ENCODE measurements at regions not wholly inside any gene's neighbourhood (a gene's known extent, or its start where the extent isn't known, plus 50 kb on each side); places are given as distances from the start of the nearest gene placed in this dataset.

DNA sequence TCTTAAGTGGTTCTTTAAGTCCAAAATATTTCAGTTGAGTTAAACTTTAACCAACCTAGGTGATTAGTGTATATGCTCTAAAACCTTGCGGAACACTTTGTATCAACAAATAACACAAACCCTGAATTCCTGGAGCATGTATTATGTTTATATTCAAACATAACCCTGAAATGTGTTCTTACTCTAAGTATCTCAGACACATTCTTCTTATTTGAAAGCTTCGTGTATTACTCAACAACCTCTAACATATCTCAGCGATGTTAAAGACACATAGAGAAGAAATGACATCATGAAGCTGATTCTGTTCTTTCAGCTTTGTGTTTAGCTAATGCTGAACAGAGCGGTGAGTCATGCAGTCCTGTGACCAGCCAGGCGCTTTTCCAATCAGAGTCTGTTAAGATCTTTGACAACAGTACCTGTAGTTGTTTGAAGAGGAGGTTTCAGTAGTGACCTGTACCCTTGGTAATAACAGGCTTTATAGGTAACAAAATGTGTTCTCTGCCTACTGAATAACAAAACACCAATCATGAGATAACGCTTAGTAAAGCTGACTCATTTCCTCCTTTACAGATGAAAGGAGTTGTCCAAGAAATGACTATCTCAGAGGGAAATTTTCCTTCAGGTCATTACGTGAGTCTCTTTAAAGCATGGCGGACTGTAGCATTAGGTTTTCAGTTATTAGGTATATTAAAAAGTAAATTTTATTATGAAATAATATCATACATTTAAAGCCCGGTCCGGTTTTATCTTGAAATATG is 67.3 kb upstream of the KLF6 start (continued):
- TF ChIP-seq, protein P1, sequence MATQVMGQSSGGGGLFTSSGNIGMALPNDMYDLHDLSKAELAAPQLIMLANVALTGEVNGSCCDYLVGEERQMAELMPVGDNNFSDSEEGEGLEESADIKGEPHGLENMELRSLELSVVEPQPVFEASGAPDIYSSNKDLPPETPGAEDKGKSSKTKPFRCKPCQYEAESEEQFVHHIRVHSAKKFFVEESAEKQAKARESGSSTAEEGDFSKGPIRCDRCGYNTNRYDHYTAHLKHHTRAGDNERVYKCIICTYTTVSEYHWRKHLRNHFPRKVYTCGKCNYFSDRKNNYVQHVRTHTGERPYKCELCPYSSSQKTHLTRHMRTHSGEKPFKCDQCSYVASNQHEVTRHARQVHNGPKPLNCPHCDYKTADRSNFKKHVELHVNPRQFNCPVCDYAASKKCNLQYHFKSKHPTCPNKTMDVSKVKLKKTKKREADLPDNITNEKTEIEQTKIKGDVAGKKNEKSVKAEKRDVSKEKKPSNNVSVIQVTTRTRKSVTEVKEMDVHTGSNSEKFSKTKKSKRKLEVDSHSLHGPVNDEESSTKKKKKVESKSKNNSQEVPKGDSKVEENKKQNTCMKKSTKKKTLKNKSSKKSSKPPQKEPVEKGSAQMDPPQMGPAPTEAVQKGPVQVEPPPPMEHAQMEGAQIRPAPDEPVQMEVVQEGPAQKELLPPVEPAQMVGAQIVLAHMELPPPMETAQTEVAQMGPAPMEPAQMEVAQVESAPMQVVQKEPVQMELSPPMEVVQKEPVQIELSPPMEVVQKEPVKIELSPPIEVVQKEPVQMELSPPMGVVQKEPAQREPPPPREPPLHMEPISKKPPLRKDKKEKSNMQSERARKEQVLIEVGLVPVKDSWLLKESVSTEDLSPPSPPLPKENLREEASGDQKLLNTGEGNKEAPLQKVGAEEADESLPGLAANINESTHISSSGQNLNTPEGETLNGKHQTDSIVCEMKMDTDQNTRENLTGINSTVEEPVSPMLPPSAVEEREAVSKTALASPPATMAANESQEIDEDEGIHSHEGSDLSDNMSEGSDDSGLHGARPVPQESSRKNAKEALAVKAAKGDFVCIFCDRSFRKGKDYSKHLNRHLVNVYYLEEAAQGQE (tag by site-specific recombination; IDR thresholded peaks at IDR 0.05), result no peak
- TF ChIP-seq, protein P2, sequence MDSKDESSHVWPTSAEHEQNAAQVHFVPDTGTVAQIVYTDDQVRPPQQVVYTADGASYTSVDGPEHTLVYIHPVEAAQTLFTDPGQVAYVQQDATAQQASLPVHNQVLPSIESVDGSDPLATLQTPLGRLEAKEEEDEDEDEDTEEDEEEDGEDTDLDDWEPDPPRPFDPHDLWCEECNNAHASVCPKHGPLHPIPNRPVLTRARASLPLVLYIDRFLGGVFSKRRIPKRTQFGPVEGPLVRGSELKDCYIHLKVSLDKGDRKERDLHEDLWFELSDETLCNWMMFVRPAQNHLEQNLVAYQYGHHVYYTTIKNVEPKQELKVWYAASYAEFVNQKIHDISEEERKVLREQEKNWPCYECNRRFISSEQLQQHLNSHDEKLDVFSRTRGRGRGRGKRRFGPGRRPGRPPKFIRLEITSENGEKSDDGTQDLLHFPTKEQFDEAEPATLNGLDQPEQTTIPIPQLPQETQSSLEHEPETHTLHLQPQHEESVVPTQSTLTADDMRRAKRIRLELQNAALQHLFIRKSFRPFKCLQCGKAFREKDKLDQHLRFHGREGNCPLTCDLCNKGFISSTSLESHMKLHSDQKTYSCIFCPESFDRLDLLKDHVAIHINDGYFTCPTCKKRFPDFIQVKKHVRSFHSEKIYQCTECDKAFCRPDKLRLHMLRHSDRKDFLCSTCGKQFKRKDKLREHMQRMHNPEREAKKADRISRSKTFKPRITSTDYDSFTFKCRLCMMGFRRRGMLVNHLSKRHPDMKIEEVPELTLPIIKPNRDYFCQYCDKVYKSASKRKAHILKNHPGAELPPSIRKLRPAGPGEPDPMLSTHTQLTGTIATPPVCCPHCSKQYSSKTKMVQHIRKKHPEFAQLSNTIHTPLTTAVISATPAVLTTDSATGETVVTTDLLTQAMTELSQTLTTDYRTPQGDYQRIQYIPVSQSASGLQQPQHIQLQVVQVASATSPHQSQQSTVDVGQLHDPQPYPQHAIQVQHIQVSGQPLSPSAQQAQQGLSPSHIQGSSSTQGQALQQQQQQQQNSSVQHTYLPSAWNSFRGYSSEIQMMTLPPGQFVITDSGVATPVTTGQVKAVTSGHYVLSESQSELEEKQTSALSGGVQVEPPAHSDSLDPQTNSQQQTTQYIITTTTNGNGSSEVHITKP (tag by site-specific recombination; IDR thresholded peaks at IDR 0.05), result no peak
- TF ChIP-seq CTCF (tag by site-specific recombination; IDR thresholded peaks at IDR 0.05) (no peak), ZNF433 (tag by site-specific recombination; IDR thresholded peaks at IDR 0.05; ENCODE audit: low read depth) (no peak), PRDM2 (tag by site-specific recombination; IDR thresholded peaks at IDR 0.05; ENCODE audit: borderline replicate concordance) (no peak), ZNF239 (tag by site-specific recombination; IDR thresholded peaks at IDR 0.05) (no peak), ZXDB (tag by site-specific recombination; IDR thresholded peaks at IDR 0.05) (0 out of 2 replicates have a peak, but pooled peaks have one; percentile 63), ZNF510 (tag by site-specific recombination; IDR thresholded peaks at IDR 0.05; ENCODE audit: insufficient replicate concordance) (no peak), WT1 (tag by site-specific recombination; IDR thresholded peaks at IDR 0.05) (peak; percentile 65), YY2 (tag by site-specific recombination; IDR thresholded peaks at IDR 0.05) (no peak), ZNF274 (IDR thresholded peaks at IDR 0.05; ENCODE audit: low read length) (no peak), ZNF274 (tag by site-specific recombination; IDR thresholded peaks at IDR 0.05; ENCODE audit: borderline replicate concordance) (no peak), KLF1 (tag by site-specific recombination; IDR thresholded peaks at IDR 0.05) (no peak), ZNF132 (tag by site-specific recombination; IDR thresholded peaks at IDR 0.05; ENCODE audit: borderline replicate concordance) (no peak), ZNF140 (tag by site-specific recombination; IDR thresholded peaks at IDR 0.05) (no peak), ZNF366 (tag by site-specific recombination; conservative IDR thresholded peaks at IDR 0.05) (peak; percentile 97), ZNF211 (tag by site-specific recombination; IDR thresholded peaks at IDR 0.05; ENCODE audit: low read depth) (no peak), ZNF175 (tag by site-specific recombination; IDR thresholded peaks at IDR 0.05) (no peak), ZNF350 (tag by site-specific recombination; IDR thresholded peaks at IDR 0.05) (no peak), ZBTB1 (tag by site-specific recombination; IDR thresholded peaks at IDR 0.05) (no peak; the same call in 1 of the 2 replicates), ZBTB49 (tag by site-specific recombination; IDR thresholded peaks at IDR 0.05; ENCODE audit: low read depth) (peak; percentile 92), ZNF785 (tag by site-specific recombination; IDR thresholded peaks at IDR 0.05) (no peak)
